Gastroesophageal sphincter (tissue), 3 donors: ENCODE measurements at regions not wholly inside any gene's neighbourhood (a gene's known extent, or its start where the extent isn't known, plus 50 kb on each side); places are given as distances from the start of the nearest gene placed in this dataset.

Experiments
- POLR2A ChIP-seq, 2 donors: fragments of 450-650 bp; IDR thresholded peaks; one replicate each; pipeline ENCODE4 v1.6.1; 2017; ENCODE audit warnings: antibody characterized with exemption in 2 of 2, mild to moderate bottlenecking in 2 of 2, moderate library complexity in 1 of 2
- TF ChIP-seq, protein P1 (sequence below), 4 experiments: fragments of 200-600 bp in 2 of 4; fragments of 450-650 bp in 2 of 4; sonication (generic) in 1 of 4; IDR thresholded peaks; one replicate each; pipeline ENCODE4 v1.5.1; 2017 to 2019; ENCODE audit warnings: antibody characterized with exemption in 4 of 4, mild to moderate bottlenecking in 2 of 4, moderate library complexity in 2 of 4

DNA sequence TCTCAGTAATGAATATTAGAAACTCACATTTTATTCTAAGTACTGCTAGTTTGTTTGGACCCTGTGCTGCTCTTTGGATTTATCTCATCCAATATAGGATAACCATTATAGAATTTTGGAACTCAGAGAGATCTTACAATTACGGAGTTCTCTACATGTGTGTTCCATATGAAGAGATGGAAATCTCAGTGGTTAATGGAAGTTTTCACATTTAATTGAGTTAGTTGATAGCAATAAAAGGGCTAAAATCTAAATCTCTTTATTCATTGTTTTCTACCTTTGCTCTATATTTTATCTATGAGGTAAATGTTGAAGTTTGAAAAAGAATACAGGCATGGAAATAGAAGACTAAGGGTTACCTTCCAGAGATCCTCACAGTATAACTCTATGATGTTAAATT, 558.0 kb upstream of the KIF2B start:
- TF ChIP-seq, protein P1, sequence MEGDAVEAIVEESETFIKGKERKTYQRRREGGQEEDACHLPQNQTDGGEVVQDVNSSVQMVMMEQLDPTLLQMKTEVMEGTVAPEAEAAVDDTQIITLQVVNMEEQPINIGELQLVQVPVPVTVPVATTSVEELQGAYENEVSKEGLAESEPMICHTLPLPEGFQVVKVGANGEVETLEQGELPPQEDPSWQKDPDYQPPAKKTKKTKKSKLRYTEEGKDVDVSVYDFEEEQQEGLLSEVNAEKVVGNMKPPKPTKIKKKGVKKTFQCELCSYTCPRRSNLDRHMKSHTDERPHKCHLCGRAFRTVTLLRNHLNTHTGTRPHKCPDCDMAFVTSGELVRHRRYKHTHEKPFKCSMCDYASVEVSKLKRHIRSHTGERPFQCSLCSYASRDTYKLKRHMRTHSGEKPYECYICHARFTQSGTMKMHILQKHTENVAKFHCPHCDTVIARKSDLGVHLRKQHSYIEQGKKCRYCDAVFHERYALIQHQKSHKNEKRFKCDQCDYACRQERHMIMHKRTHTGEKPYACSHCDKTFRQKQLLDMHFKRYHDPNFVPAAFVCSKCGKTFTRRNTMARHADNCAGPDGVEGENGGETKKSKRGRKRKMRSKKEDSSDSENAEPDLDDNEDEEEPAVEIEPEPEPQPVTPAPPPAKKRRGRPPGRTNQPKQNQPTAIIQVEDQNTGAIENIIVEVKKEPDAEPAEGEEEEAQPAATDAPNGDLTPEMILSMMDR (IDR thresholded peaks at IDR 0.05) = no peak
- no peak for TF ChIP-seq POLR2A (IDR thresholded peaks at IDR 0.05)
